GM12878 (cell line): ENCODE measurements at regions not wholly inside any gene's neighbourhood (a gene's known extent, or its start where the extent isn't known, plus 50 kb on each side); places are given as distances from the start of the nearest gene placed in this dataset.

Source experiments
- BCL11A ChIP-seq: IDR thresholded peaks from 2 replicates; pipeline ENCODE4 v1.6.1; 2011; ENCODE audit warnings: low read depth, low read length
- BCLAF1 ChIP-seq: fragments of 450-650 bp; IDR thresholded peaks from 2 replicates; pipeline ENCODE4 v1.6.1; 2017; ENCODE audit warnings: antibody characterized with exemption, mild to moderate bottlenecking, moderate library complexity
- BHLHE40 ChIP-seq, 2 experiments: fragments of 450-650 bp in 1 of 2; IDR thresholded peaks; 2 replicates each; pipeline ENCODE4 v1.6.1; 2011 to 2017; ENCODE audit warnings: low read depth in 2 of 2, borderline replicate concordance in 1 of 2, improper control_type of control experiment in 1 of 2, low read length in 1 of 2, mild to moderate bottlenecking in 1 of 2
- EP300 ChIP-seq, 2 experiments: fragments of 150-350 bp in 1 of 2; IDR thresholded peaks; 2 replicates each; pipeline ENCODE4 v1.6.1; 2011 to 2012; ENCODE audit warnings: low read depth in 2 of 2, low read length in 2 of 2, borderline replicate concordance in 1 of 2, improper control_type of control experiment in 1 of 2, inconsistent platforms in 1 of 2; ENCODE audit not compliant: control insufficient read depth in 1 of 2
- IKZF1 ChIP-seq: fragments of 450-650 bp; conservative IDR thresholded peaks from 2 replicates; pipeline ENCODE4 v1.6.1; 2017; ENCODE audit warnings: antibody characterized with exemption, mild to moderate bottlenecking
- IKZF2 ChIP-seq, 2 experiments: fragments of 450-650 bp; IDR thresholded peaks; 2 replicates each; pipeline ENCODE4 v1.6.1; 2017; ENCODE audit warnings: mild to moderate bottlenecking in 2 of 2, moderate library complexity in 2 of 2
- KDM1A ChIP-seq: fragments of 200-600 bp; sonication (generic); IDR thresholded peaks from 2 replicates; pipeline ENCODE4 v1.6.1; 2016; ENCODE audit warnings: borderline replicate concordance
- MAX ChIP-seq: IDR thresholded peaks from 2 replicates; pipeline ENCODE4 v1.6.1; 2012; ENCODE audit warnings: low read depth, low read length, improper control_type of control experiment
- MEF2B ChIP-seq: fragments of 450-650 bp; IDR thresholded peaks from 2 replicates; pipeline ENCODE4 v1.6.1; 2018; ENCODE audit warnings: mild to moderate bottlenecking, moderate library complexity; ENCODE audit not compliant: partially characterized antibody, poor library complexity, severe bottlenecking
- MTA2 ChIP-seq: fragments of 450-650 bp; IDR thresholded peaks from 2 replicates; pipeline ENCODE4 v1.6.1; 2016; ENCODE audit warnings: low read depth, mild to moderate bottlenecking, moderate library complexity
- RUNX3 ChIP-seq: IDR thresholded peaks from 2 replicates; pipeline ENCODE4 v1.6.1; 2012; ENCODE audit warnings: low read length, inconsistent platforms
- SMARCA5 ChIP-seq: fragments of 450-650 bp; IDR thresholded peaks from 2 replicates; pipeline ENCODE4 v1.6.1; 2017; ENCODE audit warnings: mild to moderate bottlenecking
- STAT1 ChIP-seq: fragments of 450-650 bp; conservative IDR thresholded peaks from 2 replicates; pipeline ENCODE4 v1.6.1; 2014; ENCODE audit warnings: antibody characterized with exemption, mild to moderate bottlenecking
- TCF12 ChIP-seq: IDR thresholded peaks from 2 replicates; pipeline ENCODE4 v1.6.1; 2011; ENCODE audit warnings: low read depth, mild to moderate bottlenecking, low read length
- ZNF687 ChIP-seq: fragments of 450-650 bp; IDR thresholded peaks from 2 replicates; pipeline ENCODE4 v1.6.1; 2017; ENCODE audit warnings: mild to moderate bottlenecking, moderate library complexity
- TF ChIP-seq, protein P1 (sequence below): IDR thresholded peaks from 2 replicates; pipeline ENCODE4 v1.6.1; 2011; ENCODE audit warnings: low read depth, mild to moderate bottlenecking, low read length, moderate library complexity, borderline replicate concordance; ENCODE audit errors: extremely low read depth
- TF ChIP-seq, protein P2 (sequence below): fragments of 450-650 bp; IDR thresholded peaks from 2 replicates; pipeline ENCODE4 v1.6.1; 2016; ENCODE audit warnings: mild to moderate bottlenecking

- peak; percentile 54; the same call in 1 of the 2 replicates for TF ChIP-seq ZNF687
- TF ChIP-seq RUNX3, result peak; percentile 68
- TF ChIP-seq MAX, result no peak
- TF ChIP-seq MEF2B, result peak; percentile 44
- no peak for TF ChIP-seq BHLHE40 (IDR thresholded peaks at IDR 0.05; ENCODE audit: borderline replicate concordance in 1 of 2, low read depth in 2 of 2, low read length in 1 of 2)
- no peak for TF ChIP-seq KDM1A
- TF ChIP-seq SMARCA5, result no peak
- TF ChIP-seq STAT1, result no peak
- peak; percentile 44; the same call in 1 of the 2 replicates for TF ChIP-seq IKZF1
- peak; percentile 53 to 62; a peak in 3 of 4 replicates for TF ChIP-seq IKZF2 (IDR thresholded peaks at IDR 0.05)
- TF ChIP-seq, protein P1, sequence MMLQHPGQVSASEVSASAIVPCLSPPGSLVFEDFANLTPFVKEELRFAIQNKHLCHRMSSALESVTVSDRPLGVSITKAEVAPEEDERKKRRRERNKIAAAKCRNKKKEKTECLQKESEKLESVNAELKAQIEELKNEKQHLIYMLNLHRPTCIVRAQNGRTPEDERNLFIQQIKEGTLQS, result no peak
- TF ChIP-seq BCL11A, result 0 out of 2 replicates have a peak, but pooled peaks have one; percentile 43
- TF ChIP-seq TCF12, result no peak
- TF ChIP-seq EP300 (IDR thresholded peaks at IDR 0.05; ENCODE audit: borderline replicate concordance in 1 of 2, control insufficient read depth in 1 of 2, low read depth in 2 of 2, low read length in 2 of 2), result peak in 1 of 2 experiments; percentile 57; a peak in 1 of 4 replicates
- TF ChIP-seq, protein P2, sequence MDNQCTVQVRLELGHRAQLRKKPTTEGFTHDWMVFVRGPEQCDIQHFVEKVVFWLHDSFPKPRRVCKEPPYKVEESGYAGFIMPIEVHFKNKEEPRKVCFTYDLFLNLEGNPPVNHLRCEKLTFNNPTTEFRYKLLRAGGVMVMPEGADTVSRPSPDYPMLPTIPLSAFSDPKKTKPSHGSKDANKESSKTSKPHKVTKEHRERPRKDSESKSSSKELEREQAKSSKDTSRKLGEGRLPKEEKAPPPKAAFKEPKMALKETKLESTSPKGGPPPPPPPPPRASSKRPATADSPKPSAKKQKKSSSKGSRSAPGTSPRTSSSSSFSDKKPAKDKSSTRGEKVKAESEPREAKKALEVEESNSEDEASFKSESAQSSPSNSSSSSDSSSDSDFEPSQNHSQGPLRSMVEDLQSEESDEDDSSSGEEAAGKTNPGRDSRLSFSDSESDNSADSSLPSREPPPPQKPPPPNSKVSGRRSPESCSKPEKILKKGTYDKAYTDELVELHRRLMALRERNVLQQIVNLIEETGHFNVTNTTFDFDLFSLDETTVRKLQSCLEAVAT, result no peak
- no peak for TF ChIP-seq BCLAF1
- TF ChIP-seq MTA2, result 0 out of 2 replicates have a peak, but pooled peaks have one; percentile 30
Measured at GRCh38 chr2:111239107-111239506, 118.4 kb downstream of the BCL2L11 start (continued).
